NCI-H1436 treated with DMSO at 0.1 percent for 48 hours (cell line): ENCODE measurements at regions not wholly inside any gene's neighbourhood (a gene's known extent, or its start where the extent isn't known, plus 50 kb on each side); places are given as distances from the start of the nearest gene placed in this dataset.

Source experiments
- DNase-seq: peaks from one replicate; lab custom pipeline; 2025; lab: John Stamatoyannopoulos, UW

- no peak for DNase-seq
These were observed 63.7 kb upstream of the CRHR1 start for GRCh38 chr17:45720386-45720785.

GRCh38 chr17:45722161-45722560 is 62.0 kb upstream of the CRHR1 start:
- DNase-seq, result no peak

- DNase-seq, result no peak
These were observed 54.7 kb upstream of the CRHR1 start for GRCh38 chr17:45729294-45729907.

GRCh38 chr17:45730192-45730591 is 53.9 kb upstream of the CRHR1 start:
- no peak for DNase-seq

GRCh38 chr17:45731459-45731858 is 52.7 kb upstream of the CRHR1 start:
- DNase-seq, result no peak

- no peak for DNase-seq
These were observed 51.1 kb upstream of the CRHR1 start for GRCh38 chr17:45732926-45733505.

- no peak for DNase-seq
These were observed 50.3 kb upstream of the CRHR1 start for GRCh38 chr17:45733781-45734180.
